HG02884 (cell line): ENCODE measurements at regions not wholly inside any gene's neighbourhood (a gene's known extent, or its start where the extent isn't known, plus 50 kb on each side); places are given as distances from the start of the nearest gene placed in this dataset.
"Not testable (repeated sequence)": the region's sequence is repeated elsewhere in the genome, so short reads cannot be mapped to it uniquely, and the experiment has no call there.

Experiments used
- ATAC-seq: cut with Tn5 transposase; IDR thresholded peaks from one replicate; pipeline ENCODE4 v1.9.1; 2021; ENCODE audit warnings: mild to moderate bottlenecking, moderate library complexity; ENCODE audit not compliant: unreplicated experiment

DNA sequence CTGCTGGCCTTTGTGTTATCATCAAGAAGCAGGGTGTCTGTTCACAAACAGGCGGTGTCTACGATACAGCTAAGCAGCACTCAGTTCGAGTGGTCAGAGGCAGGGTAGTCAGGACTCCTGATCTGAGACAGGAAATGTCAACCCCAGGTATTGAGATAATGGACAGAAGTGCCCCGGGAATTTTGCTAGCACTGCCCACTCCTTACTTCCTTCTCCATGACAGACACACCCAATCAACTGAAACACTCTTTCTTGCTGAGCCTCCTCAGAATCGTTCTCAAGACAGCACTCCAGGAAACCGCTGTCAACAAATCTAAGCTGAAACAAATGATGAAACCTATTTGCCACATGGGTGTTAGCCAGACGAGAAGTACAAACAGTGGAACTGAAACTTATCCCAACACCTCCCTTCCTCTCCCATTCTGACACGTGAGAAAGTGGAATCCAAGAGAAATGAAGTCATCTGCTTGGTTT, 109.3 kb downstream of the GTF2IRD2B start:
- ATAC-seq: not testable (repeated sequence)

GRCh38 chr7:75205367-75206085, 113.1 kb downstream of the GTF2IRD2B start:
- ATAC-seq: not testable (repeated sequence)

GRCh38 chr7:75215460-75215859, 123.1 kb downstream of the GTF2IRD2B start:
- ATAC-seq: not testable (repeated sequence)

GRCh38 chr7:75216963-75217362, 124.6 kb downstream of the GTF2IRD2B start:
- ATAC-seq: not testable (repeated sequence)

DNA sequence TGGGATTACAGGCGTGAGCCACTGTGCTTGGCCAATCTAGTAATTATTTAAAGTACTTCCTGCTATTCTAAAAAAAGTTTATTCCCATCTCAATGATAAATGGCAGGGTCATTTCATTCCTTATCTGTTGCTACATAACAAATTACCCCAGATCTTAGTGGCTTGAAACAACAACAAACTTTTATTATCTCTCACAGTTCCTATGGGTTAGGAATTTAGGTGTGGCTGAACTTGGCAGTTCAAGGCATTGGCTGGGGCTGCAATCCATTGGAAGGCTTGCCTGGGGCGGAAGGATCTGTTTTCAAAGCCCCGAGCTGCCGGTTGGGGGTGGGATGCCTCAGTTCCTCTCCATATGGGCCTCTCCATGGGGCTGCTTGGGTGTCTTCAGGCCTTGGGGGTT, 133.7 kb downstream of the GTF2IRD2B start:
- not testable (repeated sequence) for ATAC-seq

DNA sequence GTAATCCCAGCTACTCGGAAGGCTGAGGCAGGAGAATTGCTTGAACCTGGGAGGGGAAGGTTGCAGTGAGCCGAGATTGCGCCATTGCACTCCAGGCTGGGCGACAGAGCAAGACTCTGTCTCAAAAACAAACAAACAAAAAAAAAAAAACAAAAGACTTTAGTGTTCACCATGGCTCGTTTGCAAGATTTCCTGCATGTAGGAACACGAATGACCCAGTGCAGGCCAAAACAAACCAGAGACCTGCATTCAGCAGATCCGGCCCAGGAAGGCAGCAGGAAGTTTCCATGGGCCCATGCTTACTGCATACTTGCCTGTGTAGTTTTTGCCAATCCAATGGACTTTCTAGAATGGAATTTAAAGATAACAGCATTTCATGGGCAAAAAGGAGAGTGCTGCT, 137.2 kb downstream of the GTF2IRD2B start:
- ATAC-seq: not testable (repeated sequence)

GRCh38 chr7:75230558-75230957, 138.2 kb downstream of the GTF2IRD2B start:
- not testable (repeated sequence) for ATAC-seq

DNA sequence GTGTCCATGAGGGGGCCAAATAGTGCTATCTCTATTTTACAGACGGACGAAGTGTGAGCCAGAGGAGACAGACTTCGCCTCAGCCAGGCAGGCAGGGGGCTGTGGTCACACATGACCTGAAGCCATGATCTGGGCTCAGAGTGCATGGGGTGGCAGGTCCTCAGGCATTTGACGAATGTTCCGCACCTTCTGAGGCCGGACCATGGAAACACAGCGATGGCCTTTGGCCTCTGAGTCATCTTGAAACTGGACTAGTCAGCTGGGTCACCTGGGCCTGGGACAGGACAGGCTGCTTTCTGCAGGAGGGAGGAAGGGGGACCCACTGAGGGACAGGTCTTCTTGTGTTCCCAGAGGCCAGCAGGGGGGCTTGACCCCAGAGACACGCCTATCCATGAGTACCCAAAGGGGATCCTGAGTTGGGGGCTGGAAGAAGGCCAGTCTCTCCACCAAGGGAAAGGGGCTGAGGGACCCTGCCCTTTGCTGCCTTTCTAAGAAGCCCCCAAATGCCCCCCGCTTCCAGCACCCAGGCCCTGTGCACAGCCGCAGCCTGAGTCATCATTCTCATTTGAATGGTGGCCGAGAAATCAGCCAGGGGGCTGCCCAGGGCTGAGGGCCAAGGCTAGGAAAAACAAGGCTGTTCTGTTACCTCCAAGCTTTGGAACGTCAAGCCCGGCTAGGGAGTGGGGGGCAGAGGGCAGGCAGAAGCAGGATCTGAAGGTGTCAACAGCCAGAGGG, 142.9 kb downstream of the GTF2IRD2B start:
- ATAC-seq: not testable (repeated sequence)

DNA sequence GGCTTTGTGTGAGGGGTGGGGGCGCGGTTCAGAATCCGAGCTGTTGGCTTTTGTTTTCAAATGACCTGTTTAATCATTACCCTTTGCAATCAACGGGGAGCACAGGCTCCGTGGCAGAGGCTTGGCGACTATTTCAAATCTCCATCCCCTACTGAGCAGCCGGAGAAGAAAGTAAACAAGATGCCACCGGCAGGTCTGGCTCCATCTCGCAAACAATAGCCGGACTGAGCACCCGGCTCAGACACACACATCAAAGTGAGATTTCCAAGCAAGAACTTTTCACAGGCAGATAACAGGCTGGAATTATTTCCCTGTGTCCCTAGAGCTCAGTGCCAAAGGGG, 143.4 kb downstream of the GTF2IRD2B start:
- ATAC-seq: not testable (repeated sequence)

DNA sequence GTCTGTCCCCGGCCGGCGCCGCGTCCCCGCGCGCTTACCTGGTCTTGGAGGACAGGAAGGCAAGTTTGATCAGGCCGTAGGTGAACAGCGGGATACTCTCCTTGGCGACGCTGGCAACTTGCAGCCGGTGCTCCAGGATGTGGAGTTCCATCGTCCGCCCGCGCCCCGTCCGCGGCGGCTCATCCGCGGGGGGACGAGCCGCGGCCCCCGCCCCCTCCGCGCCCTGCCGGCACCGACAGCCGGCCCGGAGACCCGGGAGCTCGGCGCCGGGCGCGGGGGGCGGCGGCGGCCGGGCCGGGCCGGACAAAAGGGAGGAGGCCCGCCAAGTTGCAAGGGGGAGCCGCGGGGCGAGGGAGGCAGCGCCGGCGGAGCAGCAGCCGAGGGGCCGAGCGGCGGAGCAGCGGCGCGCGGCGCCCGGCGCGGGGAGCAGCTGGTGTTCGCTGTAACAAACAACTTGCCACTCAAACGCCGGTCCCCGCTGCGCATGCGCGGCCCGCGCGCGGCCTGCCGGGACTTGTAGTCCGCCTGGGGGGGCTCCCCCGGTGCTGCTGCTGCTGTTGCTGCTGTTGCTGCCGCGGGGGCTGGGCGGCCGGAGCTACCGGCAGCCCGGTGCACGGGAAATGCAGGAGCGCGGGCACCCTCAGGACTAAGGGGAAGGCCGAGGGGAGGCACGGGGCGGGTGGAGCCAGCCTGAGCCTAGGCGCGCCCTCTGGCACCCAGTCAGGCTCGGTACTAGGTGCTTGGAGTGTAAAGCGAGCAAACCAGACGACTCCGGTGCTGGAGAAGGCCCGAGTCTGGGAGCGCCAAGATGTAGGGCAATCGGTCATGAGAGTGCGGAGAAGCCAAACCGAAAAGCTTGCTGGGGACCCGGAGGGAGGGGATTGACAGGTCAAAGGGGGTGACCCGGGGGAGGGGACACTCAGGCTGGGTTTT, 145.1 kb downstream of the GTF2IRD2B start:
- ATAC-seq: peak; percentile 89

GRCh38 chr7:75238309-75238708, 145.9 kb downstream of the GTF2IRD2B start:
- not testable (repeated sequence) for ATAC-seq

DNA sequence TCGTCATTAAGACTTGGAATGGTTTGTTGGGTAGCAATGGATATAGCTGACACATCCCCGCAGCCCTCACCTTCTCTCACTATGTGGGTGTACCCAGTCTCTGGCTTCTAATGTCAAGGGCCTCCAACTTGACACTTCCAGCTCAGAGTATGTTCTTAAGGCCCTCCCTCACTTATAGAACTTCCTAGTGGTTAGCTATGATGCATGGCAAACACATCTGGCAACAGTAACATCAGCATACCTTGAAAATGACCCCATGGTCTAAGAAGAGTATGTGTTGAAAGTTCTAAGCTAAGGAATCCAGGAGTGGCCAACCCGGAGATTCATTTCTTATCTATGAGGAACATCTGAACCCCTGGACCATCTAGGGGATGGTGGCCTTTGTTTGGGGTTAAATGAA, 151.2 kb downstream of the GTF2IRD2B start:
- ATAC-seq: not testable (repeated sequence)

GRCh38 chr7:75248216-75248615, 147.2 kb upstream of the TRIM73 start:
- not testable (repeated sequence) for ATAC-seq

GRCh38 chr7:75254238-75254637, 141.2 kb upstream of the TRIM73 start:
- ATAC-seq: not testable (repeated sequence)

GRCh38 chr7:75257442-75257841, 138.0 kb upstream of the TRIM73 start:
- not testable (repeated sequence) for ATAC-seq

- not testable (repeated sequence) for ATAC-seq
These were observed 135.9 kb upstream of the TRIM73 start for GRCh38 chr7:75259454-75260003.

DNA sequence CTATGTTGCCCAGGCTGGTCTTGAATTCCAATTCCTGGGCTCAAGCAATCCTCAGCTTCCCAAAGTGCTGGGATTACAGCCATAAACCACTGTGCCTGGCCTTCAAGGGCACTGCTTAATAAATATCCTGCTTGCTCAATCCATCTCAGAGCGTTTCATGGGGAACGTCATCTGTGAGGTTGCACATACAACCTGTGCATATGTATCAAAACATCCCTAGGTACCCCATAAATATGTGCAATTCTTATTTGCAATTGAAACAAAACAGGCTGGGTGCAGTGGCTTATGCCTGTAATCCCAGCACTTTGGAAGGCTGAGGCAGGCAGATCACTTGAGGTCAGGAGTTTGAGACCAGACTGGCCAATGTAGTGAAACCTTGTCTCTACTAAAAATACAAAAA, 133.8 kb upstream of the TRIM73 start:
- ATAC-seq: not testable (repeated sequence)

GRCh38 chr7:75268158-75268557, 127.3 kb upstream of the TRIM73 start:
- ATAC-seq: not testable (repeated sequence)

DNA sequence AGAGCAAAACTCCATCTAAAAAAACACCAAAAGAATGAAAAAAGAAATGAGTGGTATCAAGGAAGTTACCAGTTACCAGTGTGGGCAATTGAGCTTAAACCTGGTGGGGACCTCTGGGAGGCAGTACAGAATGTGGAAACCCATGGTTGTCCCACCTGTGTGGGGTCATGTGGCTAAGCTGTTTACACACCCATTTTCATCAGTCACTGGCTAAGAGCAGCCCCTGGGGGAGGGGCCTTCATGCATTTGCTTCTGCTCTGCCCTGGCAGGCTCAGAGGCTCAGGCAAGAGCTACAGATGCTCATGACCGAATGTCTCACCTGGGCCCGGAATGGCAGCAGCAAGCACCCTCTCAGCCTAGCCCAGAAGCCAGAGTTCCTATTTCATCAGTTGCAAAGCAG, 126.3 kb upstream of the TRIM73 start:
- not testable (repeated sequence) for ATAC-seq

- ATAC-seq: not testable (repeated sequence)
These were observed 121.3 kb upstream of the TRIM73 start for GRCh38 chr7:75274114-75274513.
